ENCODE measurements at regions not wholly inside any gene's neighbourhood (a gene's known extent, or its start where the extent isn't known, plus 50 kb on each side); places are given as distances from the start of the nearest gene placed in this dataset.

- no peak for ATAC-seq (ENCODE audit: low FRiP score)
- TF ChIP-seq CTCF (IDR thresholded peaks at IDR 0.05) = no peak
- no peak for DNase-seq (ENCODE audit: low spot score)
Observed at GRCh38 chr10:28354511-28354910, 51.6 kb upstream of the MPP7 start.

- no peak for TF ChIP-seq CTCF (IDR thresholded peaks at IDR 0.05)
- no peak for DNase-seq (ENCODE audit: low spot score)
Observed at GRCh38 chr10:28355376-28355775, 52.5 kb upstream of the MPP7 start.

GRCh38 chr10:28359334-28359733, 56.5 kb upstream of the MPP7 start:
- ATAC-seq (ENCODE audit: low FRiP score) (no peak), DNase-seq (ENCODE audit: low spot score) (no peak)
- TF ChIP-seq CTCF (IDR thresholded peaks at IDR 0.05) = no peak

More at GRCh38 chr10:28355376-28355775, 52.5 kb upstream of the MPP7 start:
- ATAC-seq (ENCODE audit: low FRiP score) = no peak

GRCh38 chr10:28360175-28360574, 57.3 kb upstream of the MPP7 start:
- ATAC-seq (ENCODE audit: low FRiP score) (no peak), DNase-seq (ENCODE audit: low spot score) (no peak)
- no peak for TF ChIP-seq CTCF (IDR thresholded peaks at IDR 0.05)

- ATAC-seq (ENCODE audit: low FRiP score) (no peak), DNase-seq (ENCODE audit: low spot score) (no peak)
- no peak for TF ChIP-seq CTCF (IDR thresholded peaks at IDR 0.05)
Observed at GRCh38 chr10:28363376-28363775, 60.5 kb upstream of the MPP7 start.

- no peak for TF ChIP-seq CTCF (IDR thresholded peaks at IDR 0.05)
- ATAC-seq (ENCODE audit: low FRiP score) (no peak), DNase-seq (ENCODE audit: low spot score) (no peak)
Observed at GRCh38 chr10:28365840-28366239, 63.0 kb upstream of the MPP7 start.

- TF ChIP-seq CTCF (IDR thresholded peaks at IDR 0.05) = no peak
- ATAC-seq (ENCODE audit: low FRiP score) = no peak
- no peak for DNase-seq (ENCODE audit: low spot score)
Observed at GRCh38 chr10:28366994-28367393, 64.1 kb upstream of the MPP7 start.

All from omental fat pad (tissue), 3 donors.